Stomach (tissue), 8 donors: ENCODE measurements at regions not wholly inside any gene's neighbourhood (a gene's known extent, or its start where the extent isn't known, plus 50 kb on each side); places are given as distances from the start of the nearest gene placed in this dataset.
"Not testable (repeated sequence)": the region's sequence is repeated elsewhere in the genome, so short reads cannot be mapped to it uniquely, and the experiment has no call there.

Experiments used
- DNase-seq, 2 donors: peaks; one replicate each; pipeline versions ENCODE4 v3.0.0 to v3.0.0-alpha.2; 2013 to 2019
- H3K27ac ChIP-seq, 5 donors: fragments of 200-600 bp in 4 of 5; sonication (generic) in 4 of 5; one replicate each; pipeline ENCODE4 v1.5.1; 2013 to 2019; ENCODE audit warnings: mild to moderate bottlenecking in 1 of 5, moderate library complexity in 1 of 5
- H3K27me3 ChIP-seq, 3 donors: fragments of 200-600 bp; sonication (generic); one replicate each; pipeline ENCODE4 v1.5.1; 2017 to 2019; ENCODE audit warnings: mixed run types in 1 of 3
- H3K36me3 ChIP-seq, 4 donors: fragments of 200-600 bp; sonication (generic); 1 replicate in 3 of 4; 2 replicates in 1 of 4; pipeline ENCODE4 v1.5.1; 2016 to 2019
- H3K4me1 ChIP-seq, 4 donors: fragments of 200-600 bp; sonication (generic); one replicate each; pipeline ENCODE4 v1.5.1; 2016 to 2019
- H3K4me3 ChIP-seq, 4 donors: fragments of 200-600 bp; sonication (generic) in 3 of 4; one replicate each; pipeline ENCODE4 v1.5.1; 2016 to 2019; ENCODE audit warnings: mild to moderate bottlenecking in 1 of 4
- H3K9me3 ChIP-seq, 4 donors: fragments of 200-600 bp; sonication (generic); one replicate each; pipeline ENCODE4 v1.5.1; 2016 to 2019
- EP300 ChIP-seq: sonication (generic); formaldehyde crosslinking; IDR thresholded peaks from one replicate; pipeline ENCODE4 v1.6.1; 2017; ENCODE audit warnings: antibody characterized with exemption
- POLR2A ChIP-seq, 4 donors: fragments of 450-650 bp; IDR thresholded peaks; one replicate each; pipeline ENCODE4 v1.6.1; 2016; ENCODE audit warnings: antibody characterized with exemption in 4 of 4, control low read depth in 2 of 4, mild to moderate bottlenecking in 1 of 4, moderate library complexity in 1 of 4
- POLR2AphosphoS5 ChIP-seq, 3 donors: sonication (generic); formaldehyde crosslinking; IDR thresholded peaks; one replicate each; pipeline ENCODE4 v1.6.1; 2016; ENCODE audit warnings: antibody characterized with exemption in 3 of 3
- WGBS, 5 donors: extraction: QIAGEN DNeasy Blood & Tissue Kit in 3 of 5; methylation state at CpG; one replicate each; pipeline versions ENCODE4 v1.1.5 to v1.1.7; 2013 to 2018; 5-methylcytosine and 5-hydroxymethylcytosine counted together
- intact Hi-C: fragments of 100-400 bp; cut with DNase I; formaldehyde crosslinking; loops from one replicate; pipeline ENCODE4 v1.15.1; 2023; ENCODE audit warnings: low total_unique reads
- TF ChIP-seq, protein P1 (sequence below), 7 experiments: fragments of 450-650 bp in 4 of 7; fragments of 200-600 bp in 3 of 7; sonication (generic) in 3 of 7; IDR thresholded peaks; one replicate each; pipeline ENCODE4 v1.5.1; 2016 to 2019; ENCODE audit warnings: antibody characterized with exemption in 7 of 7, control low read depth in 2 of 7, mild to moderate bottlenecking in 1 of 7
- donor health status: healthy with polysubstance abuse.
- donor health status: Bipolar disorder and iron deficiency.
- donor health status: healthy.

DNA sequence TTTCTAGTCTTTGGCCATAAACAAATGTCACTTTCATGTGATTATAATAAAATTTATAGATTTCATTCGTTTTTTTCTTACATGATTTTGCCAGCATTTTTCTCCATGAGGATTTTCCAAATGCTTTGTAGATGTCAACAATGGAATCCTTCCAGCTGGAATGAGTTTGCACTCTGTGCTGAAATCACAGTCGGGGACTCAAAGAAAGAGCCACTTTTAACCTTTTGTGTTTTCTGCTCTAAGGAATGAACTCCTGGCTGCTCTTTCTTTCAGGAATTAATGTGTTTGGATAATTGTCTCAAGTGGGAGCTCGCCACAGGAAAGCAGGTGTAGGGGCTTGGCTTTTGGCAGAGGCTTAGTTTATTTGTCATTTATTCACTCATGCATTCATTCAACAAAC lies 372.3 kb upstream of the SALL1 start:
- Histone ChIP-seq H3K27ac (no peak overlapping the region), H3K4me1 (peaks cover 0 to 18% (median 0%) of the 10 kb centered on the region in 4 donors), H3K27me3 (no peaks in the 10 kb centered on the region), H3K4me3 (no peak overlapping the region), H3K36me3 (no peaks in the 10 kb centered on the region), H3K9me3 (peaks cover 0 to 11% (median 0%) of the 10 kb centered on the region in 4 donors)
- peak in 1 of 2 donors; percentile 49 for DNase-seq
- no peak for TF ChIP-seq POLR2AphosphoS5 (IDR thresholded peaks at IDR 0.05)
- no peak for TF ChIP-seq EP300
- TF ChIP-seq, protein P1, sequence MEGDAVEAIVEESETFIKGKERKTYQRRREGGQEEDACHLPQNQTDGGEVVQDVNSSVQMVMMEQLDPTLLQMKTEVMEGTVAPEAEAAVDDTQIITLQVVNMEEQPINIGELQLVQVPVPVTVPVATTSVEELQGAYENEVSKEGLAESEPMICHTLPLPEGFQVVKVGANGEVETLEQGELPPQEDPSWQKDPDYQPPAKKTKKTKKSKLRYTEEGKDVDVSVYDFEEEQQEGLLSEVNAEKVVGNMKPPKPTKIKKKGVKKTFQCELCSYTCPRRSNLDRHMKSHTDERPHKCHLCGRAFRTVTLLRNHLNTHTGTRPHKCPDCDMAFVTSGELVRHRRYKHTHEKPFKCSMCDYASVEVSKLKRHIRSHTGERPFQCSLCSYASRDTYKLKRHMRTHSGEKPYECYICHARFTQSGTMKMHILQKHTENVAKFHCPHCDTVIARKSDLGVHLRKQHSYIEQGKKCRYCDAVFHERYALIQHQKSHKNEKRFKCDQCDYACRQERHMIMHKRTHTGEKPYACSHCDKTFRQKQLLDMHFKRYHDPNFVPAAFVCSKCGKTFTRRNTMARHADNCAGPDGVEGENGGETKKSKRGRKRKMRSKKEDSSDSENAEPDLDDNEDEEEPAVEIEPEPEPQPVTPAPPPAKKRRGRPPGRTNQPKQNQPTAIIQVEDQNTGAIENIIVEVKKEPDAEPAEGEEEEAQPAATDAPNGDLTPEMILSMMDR (IDR thresholded peaks at IDR 0.05): no peak
- no peak for TF ChIP-seq POLR2A (IDR thresholded peaks at IDR 0.05)
- intact Hi-C loops: no loop called here
- 14 to 33% (median 19%) methylated on average over 3 of the region's 3 CpGs for WGBS, 5 donors

DNA sequence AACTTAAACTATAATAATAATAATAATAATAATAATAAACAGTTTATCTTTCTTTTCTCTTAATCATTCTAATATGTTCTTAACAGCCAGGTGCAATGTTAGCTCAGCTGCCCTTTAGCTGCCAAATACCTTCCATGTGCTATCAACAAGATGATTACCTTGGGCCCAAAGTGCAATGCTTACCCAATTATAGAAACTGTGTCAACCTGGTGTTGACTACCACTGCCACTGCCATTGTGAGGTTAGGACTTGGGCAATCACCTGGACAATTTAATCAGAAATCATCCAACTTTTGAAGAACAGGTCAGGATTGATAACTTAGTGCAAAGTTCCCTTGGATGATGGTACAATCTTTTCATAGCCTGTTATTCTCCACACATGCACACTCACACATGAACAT lies 371.8 kb upstream of the SALL1 start:
- intact Hi-C loops: no loop called here

DNA sequence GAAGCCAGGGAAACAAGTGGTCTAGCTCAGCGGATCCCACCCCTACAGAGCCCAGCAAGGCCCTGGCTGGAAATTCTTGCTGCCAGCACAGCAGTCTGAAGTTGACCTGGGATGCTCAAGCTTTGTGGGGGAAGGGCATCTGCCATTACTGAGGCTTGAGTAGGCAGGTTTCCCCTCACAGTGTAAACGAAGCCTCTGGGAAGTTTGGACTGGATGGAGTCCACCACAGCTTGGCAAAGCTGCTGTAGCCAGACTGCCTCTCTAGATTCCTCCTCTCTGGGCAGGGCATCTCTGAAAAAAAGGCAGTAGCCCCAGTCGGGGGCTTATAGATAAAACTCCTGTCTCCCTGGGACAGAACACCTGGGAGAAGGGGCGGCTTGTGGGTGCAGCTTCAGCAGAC lies 365.9 kb upstream of the SALL1 start:
- DNase-seq, H3K4me1 ChIP-seq, intact Hi-C loops, H3K36me3 ChIP-seq, H3K27ac ChIP-seq, H3K9me3 ChIP-seq, H3K4me3 ChIP-seq, H3K27me3 ChIP-seq: not testable (repeated sequence)
- WGBS, 5 donors: 41 to 67% (median 51%) methylated on average over 4 of the region's 4 CpGs

More for the DNA sequence above, 371.8 kb upstream of the SALL1 start:
- no peak for DNase-seq
- Histone ChIP-seq H3K4me3 (no peak overlapping the region), H3K27me3 (no peaks in the 10 kb centered on the region), H3K27ac (no peak overlapping the region), H3K9me3 (peaks cover 0 to 11% (median 0%) of the 10 kb centered on the region in 4 donors), H3K36me3 (no peaks in the 10 kb centered on the region), H3K4me1 (peaks cover 0 to 18% (median 0%) of the 10 kb centered on the region in 4 donors)
- TF ChIP-seq POLR2AphosphoS5 (IDR thresholded peaks at IDR 0.05): no peak
- no peak for TF ChIP-seq EP300
- no peak for TF ChIP-seq POLR2A (IDR thresholded peaks at IDR 0.05)
- TF ChIP-seq, protein P1 (IDR thresholded peaks at IDR 0.05): no peak

DNA sequence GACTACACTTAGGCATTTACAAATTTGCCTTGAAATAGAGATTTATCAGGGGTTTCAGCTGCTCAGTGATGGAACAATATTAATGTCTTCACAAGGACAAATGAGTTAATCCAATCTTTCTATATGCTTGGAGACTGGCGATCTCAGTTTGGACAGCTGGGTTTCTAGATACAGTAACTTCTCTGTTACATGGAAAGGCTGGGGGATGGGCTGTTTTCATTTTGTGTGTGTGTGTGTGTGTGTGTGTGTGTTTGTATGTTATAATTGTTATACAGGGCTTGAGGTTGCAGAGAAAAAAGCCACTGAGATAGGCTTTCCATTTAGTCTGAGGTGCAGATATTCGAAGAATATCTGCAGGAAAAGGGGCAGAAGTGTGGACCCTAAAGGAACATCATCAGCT lies 359.3 kb upstream of the SALL1 start:
- no peaks in the 10 kb centered on the region for H3K36me3 ChIP-seq
- intact Hi-C loops: no loop called here
- H3K4me3 ChIP-seq: no peak overlapping the region
- no peaks in the 10 kb centered on the region for H3K4me1 ChIP-seq
- H3K27me3 ChIP-seq: no peaks in the 10 kb centered on the region
- TF ChIP-seq EP300 (no peak), POLR2AphosphoS5 (IDR thresholded peaks at IDR 0.05) (no peak), POLR2A (IDR thresholded peaks at IDR 0.05) (no peak)
- TF ChIP-seq, protein P1 (IDR thresholded peaks at IDR 0.05): no peak
- H3K27ac ChIP-seq: no peak overlapping the region
- WGBS, 5 donors: 75 to 89% (median 81%) methylated on average over 2 of the region's 2 CpGs
- H3K9me3 ChIP-seq: peaks cover 0 to 8% (median 0%) of the 10 kb centered on the region in 4 donors
- DNase-seq: no peak

DNA sequence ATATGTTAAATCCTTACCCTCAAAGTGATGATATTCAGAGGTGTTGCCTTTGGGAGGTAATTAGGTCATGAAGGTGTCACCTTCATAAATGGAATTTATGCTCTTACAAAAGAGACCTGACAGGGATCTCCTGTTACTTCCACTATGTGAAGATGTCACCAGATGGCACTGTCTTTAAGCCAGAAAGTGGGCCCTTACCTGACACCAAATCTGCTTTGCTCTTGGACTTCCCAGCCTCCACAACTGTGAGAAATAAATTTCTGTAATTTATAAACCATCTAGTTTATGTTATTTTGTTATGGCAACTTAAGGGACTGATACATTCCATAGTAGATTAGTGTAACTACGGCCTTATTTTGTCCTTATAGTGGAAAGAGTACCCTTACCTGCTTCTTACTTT lies 358.3 kb upstream of the SALL1 start:
- Histone ChIP-seq H3K9me3 (peaks cover 0 to 8% (median 0%) of the 10 kb centered on the region in 4 donors), H3K27me3 (no peaks in the 10 kb centered on the region), H3K36me3 (no peaks in the 10 kb centered on the region), H3K4me1 (no peaks in the 10 kb centered on the region), H3K27ac (no peak overlapping the region), H3K4me3 (no peak overlapping the region)
- TF ChIP-seq, protein P1 (IDR thresholded peaks at IDR 0.05): no peak
- TF ChIP-seq EP300 (no peak), POLR2A (IDR thresholded peaks at IDR 0.05) (no peak), POLR2AphosphoS5 (IDR thresholded peaks at IDR 0.05) (no peak)
- 86 to 94% (median 92%) methylated on average over 1 of the region's 1 CpG for WGBS, 5 donors
- DNase-seq: no peak
- intact Hi-C loops: no loop called here
